ENCODE measurements at regions not wholly inside any gene's neighbourhood (a gene's known extent, or its start where the extent isn't known, plus 50 kb on each side); places are given as distances from the start of the nearest gene placed in this dataset.

DNA sequence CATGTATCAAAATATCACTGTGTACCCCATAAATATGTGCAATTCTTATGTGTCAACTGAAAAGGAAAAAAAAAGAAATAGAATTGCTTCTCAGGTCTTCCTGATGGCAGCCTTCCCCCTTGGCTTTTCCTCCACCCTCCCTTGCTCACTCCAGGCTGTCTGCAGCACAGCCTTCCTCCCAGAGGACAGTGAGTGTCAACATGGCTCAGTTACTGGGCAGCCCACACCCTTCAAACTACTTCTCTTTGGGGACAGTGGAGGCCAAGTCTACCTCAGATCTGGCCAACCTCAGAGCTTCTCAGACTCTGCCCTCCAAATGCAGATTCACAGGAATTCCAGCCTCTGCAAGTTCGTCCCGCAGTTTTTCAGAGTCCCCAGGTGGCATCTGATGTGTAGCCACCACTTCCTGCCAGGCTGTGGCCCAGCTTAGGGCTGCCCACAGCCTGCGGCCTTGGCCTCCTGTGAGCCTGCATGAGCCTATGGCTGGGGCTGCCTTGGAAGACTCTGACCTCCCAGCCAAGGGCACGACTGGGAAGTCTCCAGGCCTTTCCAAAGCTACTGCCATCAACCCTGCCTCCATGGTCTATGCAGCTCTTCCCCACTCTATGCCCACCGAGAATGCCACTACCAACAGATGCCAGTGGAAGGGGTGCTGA, 148.0 kb upstream of the PWP1 start:
- H3K36me3 Mint-ChIP-seq: no peaks in the 10 kb centered on the region
- H3K4me1 Mint-ChIP-seq (ENCODE audit: unreplicated experiment): no peaks in the 10 kb centered on the region
- DNase-seq (ENCODE audit: extremely low spot score, unreplicated experiment): no peak
- no peaks in the 10 kb centered on the region for H3K9me3 Mint-ChIP-seq
- TF ChIP-seq, protein P1, sequence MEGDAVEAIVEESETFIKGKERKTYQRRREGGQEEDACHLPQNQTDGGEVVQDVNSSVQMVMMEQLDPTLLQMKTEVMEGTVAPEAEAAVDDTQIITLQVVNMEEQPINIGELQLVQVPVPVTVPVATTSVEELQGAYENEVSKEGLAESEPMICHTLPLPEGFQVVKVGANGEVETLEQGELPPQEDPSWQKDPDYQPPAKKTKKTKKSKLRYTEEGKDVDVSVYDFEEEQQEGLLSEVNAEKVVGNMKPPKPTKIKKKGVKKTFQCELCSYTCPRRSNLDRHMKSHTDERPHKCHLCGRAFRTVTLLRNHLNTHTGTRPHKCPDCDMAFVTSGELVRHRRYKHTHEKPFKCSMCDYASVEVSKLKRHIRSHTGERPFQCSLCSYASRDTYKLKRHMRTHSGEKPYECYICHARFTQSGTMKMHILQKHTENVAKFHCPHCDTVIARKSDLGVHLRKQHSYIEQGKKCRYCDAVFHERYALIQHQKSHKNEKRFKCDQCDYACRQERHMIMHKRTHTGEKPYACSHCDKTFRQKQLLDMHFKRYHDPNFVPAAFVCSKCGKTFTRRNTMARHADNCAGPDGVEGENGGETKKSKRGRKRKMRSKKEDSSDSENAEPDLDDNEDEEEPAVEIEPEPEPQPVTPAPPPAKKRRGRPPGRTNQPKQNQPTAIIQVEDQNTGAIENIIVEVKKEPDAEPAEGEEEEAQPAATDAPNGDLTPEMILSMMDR (conservative IDR thresholded peaks at IDR 0.05): no peak
- no peak overlapping the region for H3K4me3 Mint-ChIP-seq
- H3K27ac Mint-ChIP-seq: no peak overlapping the region
- no peaks in the 10 kb centered on the region for H3K27me3 Mint-ChIP-seq

DNA sequence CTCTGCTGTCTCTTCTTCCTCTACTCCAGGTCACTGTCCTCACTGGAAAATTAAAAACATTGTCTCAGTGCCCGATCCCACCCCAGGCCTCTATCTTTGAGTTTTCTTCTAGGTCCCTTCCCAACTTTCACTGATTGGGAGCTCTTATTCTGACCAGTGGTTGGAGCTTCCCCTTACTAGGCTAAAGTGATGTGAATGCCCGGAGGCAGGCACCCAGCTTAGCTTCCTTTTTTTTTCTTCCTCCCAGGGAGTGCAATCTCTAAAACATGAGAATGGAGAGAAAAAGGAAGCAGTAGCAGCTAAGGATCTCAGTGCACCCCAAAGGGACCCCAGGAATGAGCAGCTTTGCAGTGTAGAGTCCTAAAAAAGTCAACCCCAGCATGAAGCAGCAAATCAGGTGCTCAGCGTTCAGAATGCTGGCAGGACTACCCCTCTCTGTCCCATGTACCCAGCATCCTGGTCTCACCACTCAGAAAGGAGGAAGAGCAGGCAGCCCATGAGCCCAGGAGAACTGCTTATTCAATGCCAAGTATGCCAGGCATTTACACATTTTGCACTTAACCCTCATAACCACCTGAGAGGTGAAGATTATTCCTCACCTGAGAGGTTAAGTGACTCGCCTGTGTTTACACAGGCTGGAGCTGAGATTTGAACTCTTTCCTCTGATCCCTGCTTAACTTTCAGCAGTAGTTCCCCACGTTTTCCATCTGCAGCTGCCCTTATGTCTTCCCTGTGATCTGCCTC, 146.2 kb upstream of the PWP1 start:
- DNase-seq (ENCODE audit: extremely low spot score, unreplicated experiment): no peak
- TF ChIP-seq, protein P1 (conservative IDR thresholded peaks at IDR 0.05): no peak
- Mint-ChIP-seq H3K36me3 (no peaks in the 10 kb centered on the region), H3K27me3 (no peaks in the 10 kb centered on the region), H3K4me3 (no peak overlapping the region), H3K9me3 (no peaks in the 10 kb centered on the region), H3K27ac (no peak overlapping the region), H3K4me1 (ENCODE audit: unreplicated experiment) (no peaks in the 10 kb centered on the region)

DNA sequence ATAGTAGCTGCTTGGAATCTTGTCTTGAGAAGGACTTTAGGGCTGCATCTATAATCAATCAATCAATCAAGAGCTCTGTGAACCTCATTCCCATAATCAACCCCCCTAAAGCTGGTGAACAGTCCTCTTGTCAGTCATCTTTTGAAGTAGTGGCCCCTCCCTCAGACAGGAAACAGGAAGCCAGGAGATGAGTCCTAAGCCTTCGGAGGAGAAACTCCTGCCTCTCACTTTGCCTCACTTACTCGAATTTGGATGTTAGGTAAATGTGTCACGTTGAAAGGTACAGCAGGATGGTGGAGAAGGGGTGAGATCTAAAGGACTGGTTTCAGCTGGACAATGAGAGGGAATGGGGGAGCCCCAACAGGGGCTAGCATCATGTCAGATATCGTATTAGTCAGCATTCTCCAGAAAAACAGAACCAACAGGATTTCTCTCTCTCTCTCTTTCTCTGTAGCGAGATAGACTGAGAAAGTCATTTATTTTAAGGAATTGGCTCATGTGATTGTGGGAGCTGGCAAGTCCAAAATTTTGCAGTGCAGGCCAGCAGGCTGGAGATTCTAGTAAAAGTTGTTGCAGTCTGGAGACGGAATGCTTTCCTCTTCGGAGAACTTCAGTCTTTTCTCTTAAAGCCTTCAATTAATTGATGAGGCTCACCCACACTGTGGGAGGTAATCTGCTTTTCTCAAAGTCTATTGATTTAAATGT, 144.4 kb upstream of the PWP1 start:
- Mint-ChIP-seq H3K27me3 (no peaks in the 10 kb centered on the region), H3K4me3 (no peak overlapping the region), H3K9me3 (no peaks in the 10 kb centered on the region), H3K4me1 (ENCODE audit: unreplicated experiment) (no peaks in the 10 kb centered on the region), H3K27ac (no peak overlapping the region), H3K36me3 (peaks cover 5% of the 10 kb centered on the region)
- TF ChIP-seq, protein P1 (conservative IDR thresholded peaks at IDR 0.05): no peak
- DNase-seq (ENCODE audit: extremely low spot score, unreplicated experiment): no peak

DNA sequence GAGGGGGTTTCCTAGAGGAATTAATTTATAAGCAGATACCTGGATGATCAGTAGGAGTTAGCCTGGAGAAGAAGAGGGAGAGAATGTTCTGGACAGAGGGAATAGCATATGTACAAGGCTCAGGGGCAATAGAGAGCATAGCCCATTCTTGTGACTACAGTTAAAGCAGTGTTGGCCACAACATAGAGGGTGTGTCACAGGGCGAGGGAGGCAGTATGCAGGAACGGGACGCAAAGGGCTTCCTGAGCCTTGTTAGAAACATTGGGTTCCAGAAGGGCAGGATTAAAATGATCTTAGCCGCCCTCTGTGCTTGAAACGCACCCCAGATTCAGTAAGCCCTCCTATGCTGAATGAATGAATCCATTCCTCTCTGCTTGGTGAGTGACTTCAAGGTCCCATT, 142.2 kb upstream of the PWP1 start:
- DNase-seq (ENCODE audit: extremely low spot score, unreplicated experiment): no peak
- peaks cover 12% of the 10 kb centered on the region for H3K36me3 Mint-ChIP-seq
- no peak overlapping the region for H3K4me3 Mint-ChIP-seq
- no peaks in the 10 kb centered on the region for H3K27me3 Mint-ChIP-seq
- TF ChIP-seq, protein P1 (conservative IDR thresholded peaks at IDR 0.05): no peak
- no peaks in the 10 kb centered on the region for H3K9me3 Mint-ChIP-seq
- no peaks in the 10 kb centered on the region for H3K4me1 Mint-ChIP-seq (ENCODE audit: unreplicated experiment)
- H3K27ac Mint-ChIP-seq: no peak overlapping the region

DNA sequence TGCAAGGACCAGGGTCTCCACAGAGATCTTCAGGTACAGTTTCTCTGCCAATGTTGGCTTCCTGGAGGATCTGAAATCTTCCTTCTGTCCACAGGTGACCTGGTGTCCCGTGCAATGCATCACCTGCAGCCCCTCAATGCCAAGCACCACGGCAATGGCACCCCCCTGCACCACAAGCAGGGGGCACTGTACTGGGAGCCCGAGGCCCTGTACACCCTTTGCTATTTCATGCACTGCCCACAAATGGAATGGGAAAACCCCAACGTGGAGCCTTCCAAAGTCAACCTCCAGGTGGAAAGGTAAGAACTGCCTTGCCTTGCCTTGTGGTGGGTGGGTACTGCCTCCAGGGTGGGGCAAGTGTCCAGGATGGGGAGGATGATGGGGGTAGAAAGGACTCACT, 141.8 kb upstream of the PWP1 start:
- TF ChIP-seq, protein P1 (conservative IDR thresholded peaks at IDR 0.05): no peak
- no peak for DNase-seq (ENCODE audit: extremely low spot score, unreplicated experiment)
- peaks cover 13% of the 10 kb centered on the region for H3K36me3 Mint-ChIP-seq
- H3K4me1 Mint-ChIP-seq (ENCODE audit: unreplicated experiment): no peaks in the 10 kb centered on the region
- H3K27me3 Mint-ChIP-seq: no peaks in the 10 kb centered on the region
- H3K9me3 Mint-ChIP-seq: no peaks in the 10 kb centered on the region
- H3K27ac Mint-ChIP-seq: no peak overlapping the region
- H3K4me3 Mint-ChIP-seq: no peak overlapping the region

Measured in type B pancreatic cell (in vitro differentiated cells).